DOHH2 (cell line): ENCODE measurements at regions not wholly inside any gene's neighbourhood (a gene's known extent, or its start where the extent isn't known, plus 50 kb on each side); places are given as distances from the start of the nearest gene placed in this dataset.

Experiments used
- H3F3A ChIP-seq: fragments of 200-600 bp; sonication (generic), shearing (Covaris generic); 2 replicates; pipeline ENCODE4 v1.6.0; 2016; ENCODE audit warnings: antibody characterized with exemption, mild to moderate bottlenecking; ENCODE audit not compliant: control insufficient read depth, insufficient read depth
- H3K27ac ChIP-seq: fragments of 200-600 bp; sonication (generic); 2 replicates; pipeline ENCODE4 v1.5.1; 2014; ENCODE audit warnings: low read depth, mild to moderate bottlenecking, low read length, moderate library complexity
- H3K27me3 ChIP-seq: fragments of 200-600 bp; sonication (generic); 2 replicates; pipeline ENCODE4 v1.6.1; 2014; ENCODE audit warnings: mild to moderate bottlenecking, low read length, mixed read lengths; ENCODE audit not compliant: control insufficient read depth
- H3K36me3 ChIP-seq: fragments of 200-600 bp; sonication (generic); 2 replicates; pipeline ENCODE4 v1.6.1; 2014; ENCODE audit warnings: mild to moderate bottlenecking, low read length, moderate library complexity, mixed read lengths; ENCODE audit not compliant: control insufficient read depth
- H3K4me1 ChIP-seq: fragments of 200-600 bp; sonication (generic); 2 replicates; pipeline ENCODE4 v1.6.1; 2014; ENCODE audit warnings: mild to moderate bottlenecking, low read length, mixed read lengths; ENCODE audit not compliant: control insufficient read depth
- H3K4me2 ChIP-seq: fragments of 200-600 bp; sonication (generic); 2 replicates; pipeline ENCODE4 v1.6.0; 2014; ENCODE audit warnings: mild to moderate bottlenecking, low read length, moderate library complexity
- H3K4me3 ChIP-seq: fragments of 200-600 bp; sonication (generic); 2 replicates; pipeline ENCODE4 v1.5.1; 2014; ENCODE audit warnings: mild to moderate bottlenecking, low read length, mixed read lengths
- H3K79me2 ChIP-seq: fragments of 200-600 bp; sonication (generic); 2 replicates; pipeline ENCODE4 v1.6.1; 2014; ENCODE audit warnings: mild to moderate bottlenecking, low read length, mixed read lengths; ENCODE audit not compliant: control insufficient read depth
- H3K9me2 ChIP-seq: fragments of 200-600 bp; sonication (generic); replicated peaks from 2 replicates; pipeline ENCODE4 v1.6.1; 2014; ENCODE audit warnings: mild to moderate bottlenecking, low read length, mixed read lengths; ENCODE audit not compliant: control insufficient read depth
- H3K9me3 ChIP-seq: fragments of 200-600 bp; sonication (generic); 2 replicates; pipeline ENCODE4 v1.6.1; 2014; ENCODE audit warnings: antibody characterized with exemption, low read length, mixed read lengths; ENCODE audit not compliant: control insufficient read depth, insufficient read depth
- H4K20me1 ChIP-seq: fragments of 200-600 bp; sonication (generic); 2 replicates; pipeline ENCODE4 v1.6.0; 2014; ENCODE audit warnings: low read depth, mild to moderate bottlenecking, antibody characterized with exemption, low read length, moderate library complexity; ENCODE audit not compliant: control insufficient read depth, insufficient read depth
- CTCF ChIP-seq: fragments of 200-600 bp; sonication (generic); IDR thresholded peaks from one replicate; pipeline ENCODE4 v1.5.1; 2014; ENCODE audit warnings: antibody characterized with exemption, mild to moderate bottlenecking, low read depth, low read length; ENCODE audit not compliant: poor library complexity, severe bottlenecking
- EZH2phosphoT487 ChIP-seq: fragments of 200-600 bp; sonication (generic); IDR thresholded peaks from 2 replicates; pipeline ENCODE4 v1.6.1; 2017; ENCODE audit warnings: borderline replicate concordance, mild to moderate bottlenecking, antibody characterized with exemption, low read length, moderate library complexity, mixed read lengths

GRCh38 chr5:130801963-130802362, 363.1 kb downstream of the HINT1 start:
- H4K20me1 ChIP-seq: no peaks in the 10 kb centered on the region
- no peak overlapping the region for H3K4me3 ChIP-seq
- no peaks in the 10 kb centered on the region for H3K27me3 ChIP-seq
- no peaks in the 10 kb centered on the region for H3K36me3 ChIP-seq
- H3K9me3 ChIP-seq: no peaks in the 10 kb centered on the region; the same call in 1 of the 2 replicates
- no peak overlapping the region for H3K27ac ChIP-seq
- TF ChIP-seq EZH2phosphoT487: no peak
- no peak for TF ChIP-seq CTCF
- H3K4me2 ChIP-seq: no peak overlapping the region
- H3F3A ChIP-seq: no peaks in the 10 kb centered on the region
- H3K4me1 ChIP-seq: no peaks in the 10 kb centered on the region
- H3K79me2 ChIP-seq: no peaks in the 10 kb centered on the region
- H3K9me2 ChIP-seq: no peaks in the 10 kb centered on the region; the same call in 1 of the 2 replicates

- Histone ChIP-seq H3K9me3 (no peaks in the 10 kb centered on the region; the same call in 1 of the 2 replicates), H3K36me3 (no peaks in the 10 kb centered on the region), H3K4me1 (no peaks in the 10 kb centered on the region), H3K79me2 (no peaks in the 10 kb centered on the region), H3K4me3 (no peak overlapping the region), H3F3A (no peaks in the 10 kb centered on the region), H3K27me3 (no peaks in the 10 kb centered on the region), H3K9me2 (no peaks in the 10 kb centered on the region; the same call in 1 of the 2 replicates), H4K20me1 (no peaks in the 10 kb centered on the region), H3K27ac (no peak overlapping the region), H3K4me2 (no peak overlapping the region)
- TF ChIP-seq CTCF (no peak), EZH2phosphoT487 (no peak)
These were observed 366.0 kb downstream of the HINT1 start for GRCh38 chr5:130799015-130799414.

- no peaks in the 10 kb centered on the region; the same call in 1 of the 2 replicates for H3K9me3 ChIP-seq
- no peaks in the 10 kb centered on the region for H4K20me1 ChIP-seq
- H3K27me3 ChIP-seq: no peaks in the 10 kb centered on the region
- no peaks in the 10 kb centered on the region for H3K4me1 ChIP-seq
- no peaks in the 10 kb centered on the region; the same call in 1 of the 2 replicates for H3K9me2 ChIP-seq
- no peaks in the 10 kb centered on the region for H3K36me3 ChIP-seq
- TF ChIP-seq EZH2phosphoT487: no peak
- TF ChIP-seq CTCF: no peak
- H3F3A ChIP-seq: no peaks in the 10 kb centered on the region
- no peak overlapping the region for H3K4me3 ChIP-seq
- H3K27ac ChIP-seq: no peak overlapping the region
- no peaks in the 10 kb centered on the region for H3K79me2 ChIP-seq
- no peak overlapping the region for H3K4me2 ChIP-seq
These were observed 367.8 kb downstream of the HINT1 start for GRCh38 chr5:130797303-130797702.

GRCh38 chr5:130796902-130797301, 368.2 kb downstream of the HINT1 start:
- H3F3A ChIP-seq: no peaks in the 10 kb centered on the region
- H3K27ac ChIP-seq: no peak overlapping the region
- no peaks in the 10 kb centered on the region for H3K36me3 ChIP-seq
- TF ChIP-seq CTCF (no peak), EZH2phosphoT487 (no peak)
- no peaks in the 10 kb centered on the region; the same call in 1 of the 2 replicates for H3K9me3 ChIP-seq
- H3K79me2 ChIP-seq: no peaks in the 10 kb centered on the region
- H3K4me2 ChIP-seq: no peak overlapping the region
- no peak overlapping the region for H3K4me3 ChIP-seq
- no peaks in the 10 kb centered on the region for H3K27me3 ChIP-seq
- H3K4me1 ChIP-seq: no peaks in the 10 kb centered on the region
- no peaks in the 10 kb centered on the region for H4K20me1 ChIP-seq
- no peaks in the 10 kb centered on the region; the same call in 1 of the 2 replicates for H3K9me2 ChIP-seq
